ENCODE measurements at regions not wholly inside any gene's neighbourhood (a gene's known extent, or its start where the extent isn't known, plus 50 kb on each side); places are given as distances from the start of the nearest gene placed in this dataset.

GRCh38 chr2:200130762-200131166 is 175.4 kb downstream of the MAIP1 start:
- TF ChIP-seq CTCF (conservative IDR thresholded peaks at IDR 0.05; ENCODE audit: low read depth in 2 of 2) (no peak), EZH2phosphoT487 (IDR thresholded peaks at IDR 0.05; ENCODE audit: unreplicated experiment) (no peak), POLR2AphosphoS5 (IDR thresholded peaks at IDR 0.05; ENCODE audit: low read depth) (no peak), EZH2 (IDR thresholded peaks at IDR 0.05; ENCODE audit: low read depth, unreplicated experiment) (no peak), ETS1 (IDR thresholded peaks at IDR 0.05) (no peak)

Data from GM23338 (cell line).